Esophagus muscularis mucosa (tissue), 4 donors: ENCODE measurements at regions not wholly inside any gene's neighbourhood (a gene's known extent, or its start where the extent isn't known, plus 50 kb on each side); places are given as distances from the start of the nearest gene placed in this dataset.

ENCODE experiments used
- DNase-seq: peaks from one replicate; pipeline ENCODE4 v3.0.0-alpha.2; 2017; ENCODE audit errors: extremely low spot score
- H3K27ac ChIP-seq, 4 donors: fragments of 200-600 bp; sonication (generic); replicated peaks in 1 of 4; 1 replicate in 3 of 4; 2 replicates in 1 of 4; pipeline ENCODE4 v1.5.1; 2016 to 2019; ENCODE audit warnings: mild to moderate bottlenecking in 1 of 4
- H3K27me3 ChIP-seq, 4 donors: fragments of 200-600 bp; sonication (generic); one replicate each; pipeline versions ENCODE4 v1.5.1 to v1.6.0; 2016 to 2019
- H3K36me3 ChIP-seq, 4 donors: fragments of 200-600 bp; sonication (generic); one replicate each; pipeline ENCODE4 v1.5.1; 2016 to 2019
- H3K4me1 ChIP-seq, 4 donors: fragments of 200-600 bp; sonication (generic); one replicate each; pipeline ENCODE4 v1.5.1; 2016 to 2019
- H3K4me3 ChIP-seq, 4 donors: fragments of 200-600 bp; sonication (generic); 1 replicate in 2 of 4; 2 replicates in 2 of 4; pipeline ENCODE4 v1.5.1; 2016 to 2019; ENCODE audit warnings: mild to moderate bottlenecking in 4 of 4, moderate library complexity in 1 of 4
- H3K9me3 ChIP-seq, 4 donors: fragments of 200-600 bp; sonication (generic); 1 replicate in 3 of 4; 2 replicates in 1 of 4; pipeline ENCODE4 v1.5.1; 2016 to 2019
- EP300 ChIP-seq: sonication (generic); formaldehyde crosslinking; IDR thresholded peaks from one replicate; pipeline ENCODE4 v1.6.1; 2017; ENCODE audit warnings: antibody characterized with exemption
- POLR2A ChIP-seq: fragments of 450-650 bp; IDR thresholded peaks from one replicate; pipeline ENCODE4 v1.6.1; 2017; ENCODE audit warnings: antibody characterized with exemption, moderate library complexity, mild to moderate bottlenecking, low read depth
- POLR2AphosphoS5 ChIP-seq, 2 donors: sonication (generic); formaldehyde crosslinking; IDR thresholded peaks; one replicate each; pipeline ENCODE4 v1.6.1; 2017; ENCODE audit warnings: antibody characterized with exemption in 2 of 2
- WGBS: methylation state at CpG from one replicate; pipeline ENCODE4 v1.1.5; 2018; 5-methylcytosine and 5-hydroxymethylcytosine counted together
- intact Hi-C: fragments of 100-400 bp; cut with DNase I; formaldehyde crosslinking; loops from one replicate; pipeline ENCODE4 v1.15.1; 2023
- TF ChIP-seq, protein P1 (sequence below), 3 experiments: fragments of 200-600 bp in 2 of 3; fragments of 450-650 bp in 1 of 3; sonication (generic) in 2 of 3; IDR thresholded peaks; one replicate each; pipeline ENCODE4 v1.5.1; 2017 to 2019; ENCODE audit warnings: antibody characterized with exemption in 3 of 3, mild to moderate bottlenecking in 2 of 3, moderate library complexity in 1 of 3

DNA sequence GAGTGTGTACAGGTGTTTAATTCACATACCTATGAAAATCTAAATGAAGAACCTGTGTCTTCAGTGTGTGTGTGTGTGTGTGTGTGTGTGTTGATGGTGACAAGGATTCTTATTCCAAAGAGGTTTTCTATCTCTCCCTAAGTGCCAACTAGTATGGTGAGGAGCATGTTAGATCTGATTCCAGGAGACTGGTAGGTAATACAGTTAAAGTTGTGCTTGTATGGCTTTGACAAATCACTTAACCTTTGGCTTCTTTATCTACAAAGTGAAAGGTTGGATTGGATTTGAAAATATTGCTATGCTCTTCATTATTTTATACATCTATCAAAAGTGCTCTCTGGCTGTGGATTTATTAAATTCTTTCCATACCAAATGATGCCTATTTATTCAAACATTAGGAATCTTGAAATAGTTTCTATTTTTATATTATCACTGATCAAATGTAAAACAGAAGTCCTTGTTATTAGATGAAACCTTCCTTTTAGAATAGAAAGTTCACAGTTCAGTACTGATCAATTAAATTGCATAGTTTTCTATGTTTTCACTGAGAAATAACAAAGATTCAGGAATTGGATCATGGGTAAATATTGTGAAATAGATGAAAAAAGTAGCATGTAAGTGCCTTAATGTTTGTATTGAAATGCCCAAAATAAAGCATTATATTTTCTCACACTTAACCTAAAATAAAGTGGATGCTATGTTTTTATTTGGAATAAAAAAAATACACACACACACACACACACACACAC, 84.4 kb upstream of the MLIP start:
- no peak for TF ChIP-seq POLR2A
- TF ChIP-seq EP300: no peak
- TF ChIP-seq, protein P1, sequence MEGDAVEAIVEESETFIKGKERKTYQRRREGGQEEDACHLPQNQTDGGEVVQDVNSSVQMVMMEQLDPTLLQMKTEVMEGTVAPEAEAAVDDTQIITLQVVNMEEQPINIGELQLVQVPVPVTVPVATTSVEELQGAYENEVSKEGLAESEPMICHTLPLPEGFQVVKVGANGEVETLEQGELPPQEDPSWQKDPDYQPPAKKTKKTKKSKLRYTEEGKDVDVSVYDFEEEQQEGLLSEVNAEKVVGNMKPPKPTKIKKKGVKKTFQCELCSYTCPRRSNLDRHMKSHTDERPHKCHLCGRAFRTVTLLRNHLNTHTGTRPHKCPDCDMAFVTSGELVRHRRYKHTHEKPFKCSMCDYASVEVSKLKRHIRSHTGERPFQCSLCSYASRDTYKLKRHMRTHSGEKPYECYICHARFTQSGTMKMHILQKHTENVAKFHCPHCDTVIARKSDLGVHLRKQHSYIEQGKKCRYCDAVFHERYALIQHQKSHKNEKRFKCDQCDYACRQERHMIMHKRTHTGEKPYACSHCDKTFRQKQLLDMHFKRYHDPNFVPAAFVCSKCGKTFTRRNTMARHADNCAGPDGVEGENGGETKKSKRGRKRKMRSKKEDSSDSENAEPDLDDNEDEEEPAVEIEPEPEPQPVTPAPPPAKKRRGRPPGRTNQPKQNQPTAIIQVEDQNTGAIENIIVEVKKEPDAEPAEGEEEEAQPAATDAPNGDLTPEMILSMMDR (IDR thresholded peaks at IDR 0.05): no peak
- no peak for TF ChIP-seq POLR2AphosphoS5 (IDR thresholded peaks at IDR 0.05)
- no peaks in the 10 kb centered on the region for H3K4me1 ChIP-seq
- H3K4me3 ChIP-seq: no peak overlapping the region
- intact Hi-C loops: no loop called here
- no peak overlapping the region for H3K27ac ChIP-seq
- DNase-seq: no peak
- no peaks in the 10 kb centered on the region for H3K27me3 ChIP-seq
- no peaks in the 10 kb centered on the region for H3K9me3 ChIP-seq
- H3K36me3 ChIP-seq: no peaks in the 10 kb centered on the region

DNA sequence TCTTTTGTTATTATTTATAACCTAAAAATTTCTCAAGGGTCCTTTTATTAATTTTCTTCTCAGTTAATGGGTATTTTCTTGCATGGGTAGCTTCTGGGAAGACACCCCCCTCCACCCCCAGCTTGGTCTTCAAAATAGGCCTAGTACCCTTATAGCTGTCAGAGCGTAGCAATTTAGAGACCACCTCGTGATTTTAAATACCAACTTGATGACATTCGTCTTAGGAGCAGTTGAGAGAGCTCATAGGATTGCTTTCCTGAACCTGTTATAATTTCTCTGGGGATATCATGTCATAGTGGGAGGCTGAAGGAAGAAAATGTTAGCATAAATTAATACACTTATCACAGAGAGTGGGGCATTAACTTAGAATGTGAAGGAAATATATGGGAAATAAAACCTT, 83.1 kb upstream of the MLIP start:
- DNase-seq: no peak
- intact Hi-C loops: no loop called here
- Histone ChIP-seq H3K4me1 (no peaks in the 10 kb centered on the region), H3K4me3 (no peak overlapping the region), H3K9me3 (no peaks in the 10 kb centered on the region), H3K27ac (no peak overlapping the region), H3K36me3 (no peaks in the 10 kb centered on the region), H3K27me3 (no peaks in the 10 kb centered on the region)
- no peak for TF ChIP-seq EP300
- no peak for TF ChIP-seq POLR2AphosphoS5 (IDR thresholded peaks at IDR 0.05)
- TF ChIP-seq, protein P1 (IDR thresholded peaks at IDR 0.05): no peak
- no peak for TF ChIP-seq POLR2A
- 87% methylated on average over 3 of the region's 3 CpGs for WGBS

GRCh38 chr6:54029187-54029586, 82.1 kb upstream of the MLIP start:
- TF ChIP-seq POLR2A: no peak
- TF ChIP-seq POLR2AphosphoS5 (IDR thresholded peaks at IDR 0.05): no peak
- no peak for TF ChIP-seq EP300
- TF ChIP-seq, protein P1 (IDR thresholded peaks at IDR 0.05): no peak
- 87% methylated on average over 3 of the region's 3 CpGs for WGBS
- Histone ChIP-seq H3K4me1 (no peaks in the 10 kb centered on the region), H3K27me3 (no peaks in the 10 kb centered on the region), H3K36me3 (no peaks in the 10 kb centered on the region), H3K27ac (no peak overlapping the region), H3K9me3 (no peaks in the 10 kb centered on the region), H3K4me3 (no peak overlapping the region)
- no peak for DNase-seq
- intact Hi-C loops: no loop called here

DNA sequence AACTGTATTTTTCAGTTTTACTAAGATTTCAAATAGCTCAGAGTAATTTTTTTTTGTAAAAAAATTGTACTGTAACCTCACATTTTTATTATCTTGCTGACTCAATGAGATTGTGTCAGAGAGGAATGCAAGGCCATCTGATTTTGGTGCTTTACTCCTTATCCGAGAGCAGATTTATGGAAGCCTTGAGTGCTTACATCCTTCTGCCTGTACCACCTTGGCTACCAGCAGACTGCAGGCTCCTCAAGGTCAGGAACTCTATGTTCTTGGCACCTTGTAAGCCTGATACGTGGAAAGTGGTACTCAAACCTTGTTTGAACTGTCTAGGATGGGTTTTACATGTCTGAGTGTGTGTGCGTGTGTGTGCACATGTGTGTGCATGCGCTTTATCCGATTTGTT, 80.1 kb upstream of the MLIP start:
- TF ChIP-seq POLR2A: no peak
- no peak for TF ChIP-seq EP300
- TF ChIP-seq POLR2AphosphoS5 (IDR thresholded peaks at IDR 0.05): no peak
- TF ChIP-seq, protein P1 (IDR thresholded peaks at IDR 0.05): no peak
- Histone ChIP-seq H3K27ac (no peak overlapping the region), H3K36me3 (no peaks in the 10 kb centered on the region), H3K9me3 (no peaks in the 10 kb centered on the region), H3K4me3 (no peak overlapping the region), H3K27me3 (no peaks in the 10 kb centered on the region), H3K4me1 (no peaks in the 10 kb centered on the region)
- 94% methylated on average over 5 of the region's 5 CpGs for WGBS
- no peak for DNase-seq
- intact Hi-C loops: no loop called here

DNA sequence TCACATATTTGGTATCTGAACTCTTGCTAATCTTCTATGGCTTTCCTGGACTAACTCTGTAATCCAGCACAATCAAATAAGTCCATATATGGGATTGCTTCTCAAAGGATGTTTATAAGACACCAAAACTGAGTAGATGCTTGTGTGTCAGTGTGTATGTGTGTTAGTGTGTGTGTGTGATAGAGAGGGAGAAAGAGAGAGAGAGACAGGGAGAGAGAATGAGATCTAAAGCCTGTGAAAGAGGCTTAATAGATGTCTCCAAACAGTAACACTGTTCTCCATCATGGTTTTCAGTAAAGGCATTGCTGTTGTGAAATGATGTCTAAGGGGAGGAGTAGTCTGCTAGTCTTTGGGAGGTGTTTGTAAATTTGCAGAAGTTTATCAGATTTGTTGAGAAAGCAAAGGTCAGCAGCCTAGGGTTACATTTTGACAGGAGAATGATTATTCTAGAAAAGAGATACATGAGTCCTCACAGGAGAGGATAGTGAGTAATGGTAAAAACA, 73.9 kb upstream of the MLIP start:
- no peaks in the 10 kb centered on the region for H3K36me3 ChIP-seq
- H3K27me3 ChIP-seq: no peaks in the 10 kb centered on the region
- no peak overlapping the region for H3K27ac ChIP-seq
- no peaks in the 10 kb centered on the region for H3K4me1 ChIP-seq
- H3K9me3 ChIP-seq: no peaks in the 10 kb centered on the region
- intact Hi-C loops: no loop called here
- TF ChIP-seq EP300: no peak
- no peak for TF ChIP-seq POLR2AphosphoS5 (IDR thresholded peaks at IDR 0.05)
- TF ChIP-seq, protein P1 (IDR thresholded peaks at IDR 0.05): no peak
- no peak for TF ChIP-seq POLR2A
- DNase-seq: no peak
- H3K4me3 ChIP-seq: no peak overlapping the region
